Subcutaneous abdominal adipose tissue (tissue), 5 donors: ENCODE measurements at regions not wholly inside any gene's neighbourhood (a gene's known extent, or its start where the extent isn't known, plus 50 kb on each side); places are given as distances from the start of the nearest gene placed in this dataset.

ENCODE experiments used
- H3K27ac ChIP-seq: one replicate; pipeline ENCODE4 v1.7.0; 2013; ENCODE audit warnings: low read depth, mild to moderate bottlenecking, inconsistent platforms, low read length, moderate library complexity
- H3K27me3 ChIP-seq, 5 donors: one replicate each; pipeline ENCODE4 v1.7.0; 2013; ENCODE audit warnings: low read length in 5 of 5, inconsistent platforms in 1 of 5; ENCODE audit not compliant: control insufficient read depth in 5 of 5, insufficient read depth in 4 of 5
- H3K36me3 ChIP-seq, 5 donors: one replicate each; pipeline ENCODE4 v1.7.0; 2013; ENCODE audit warnings: low read length in 5 of 5; ENCODE audit not compliant: control insufficient read depth in 5 of 5, insufficient read depth in 5 of 5
- H3K4me1 ChIP-seq, 5 donors: one replicate each; pipeline ENCODE4 v1.7.0; 2013; ENCODE audit warnings: low read length in 5 of 5, mild to moderate bottlenecking in 3 of 5, moderate library complexity in 1 of 5; ENCODE audit not compliant: control insufficient read depth in 5 of 5, insufficient read depth in 5 of 5
- H3K4me3 ChIP-seq, 5 donors: one replicate each; pipeline ENCODE4 v1.7.0; 2013; ENCODE audit warnings: low read length in 5 of 5, low read depth in 1 of 5
- H3K9ac ChIP-seq, 5 donors: one replicate each; pipeline ENCODE4 v1.7.0; 2013; ENCODE audit warnings: low read length in 5 of 5, mild to moderate bottlenecking in 4 of 5, moderate library complexity in 3 of 5
- H3K9me3 ChIP-seq, 5 donors: one replicate each; pipeline ENCODE4 v1.7.0; 2013; ENCODE audit warnings: low read length in 5 of 5; ENCODE audit not compliant: control insufficient read depth in 5 of 5
- donor health status: healthy.
- donor health status: healthy.
- donor health status: healthy.
- donor health status: healthy.
- donor health status: healthy.

GRCh38 chr4:83889802-83890201 is 353.9 kb downstream of the GPAT3 start:
- Histone ChIP-seq H3K9ac (no peak overlapping the region), H3K9me3 (peaks cover 0 to 5% (median 0%) of the 10 kb centered on the region in 5 donors), H3K36me3 (no peaks in the 10 kb centered on the region), H3K27ac (no peak overlapping the region), H3K4me3 (no peak overlapping the region), H3K27me3 (no peaks in the 10 kb centered on the region), H3K4me1 (peaks cover 0 to 3% (median 0%) of the 10 kb centered on the region in 5 donors)

GRCh38 chr4:83885256-83886182 is 349.6 kb downstream of the GPAT3 start:
- Histone ChIP-seq H3K36me3 (no peaks in the 10 kb centered on the region), H3K9me3 (peaks cover 0 to 5% (median 0%) of the 10 kb centered on the region in 5 donors), H3K4me3 (no peak overlapping the region), H3K27ac (no peak overlapping the region), H3K27me3 (no peaks in the 10 kb centered on the region), H3K4me1 (peaks cover 0 to 13% (median 7%) of the 10 kb centered on the region in 5 donors), H3K9ac (no peak overlapping the region)

GRCh38 chr4:83876047-83876446 is 340.1 kb downstream of the GPAT3 start:
- peaks cover 0 to 16% (median 13%) of the 10 kb centered on the region in 5 donors for H3K4me1 ChIP-seq
- no peak overlapping the region for H3K9ac ChIP-seq
- H3K27ac ChIP-seq = no peak overlapping the region
- H3K36me3 ChIP-seq = no peaks in the 10 kb centered on the region
- no peaks in the 10 kb centered on the region for H3K27me3 ChIP-seq
- no peak overlapping the region for H3K4me3 ChIP-seq
- no peaks in the 10 kb centered on the region for H3K9me3 ChIP-seq

GRCh38 chr4:83875437-83875836 is 339.5 kb downstream of the GPAT3 start:
- Histone ChIP-seq H3K36me3 (no peaks in the 10 kb centered on the region), H3K4me3 (no peak overlapping the region), H3K27ac (no peak overlapping the region), H3K9me3 (no peaks in the 10 kb centered on the region), H3K27me3 (no peaks in the 10 kb centered on the region), H3K4me1 (peaks cover 0 to 9% (median 7%) of the 10 kb centered on the region in 5 donors), H3K9ac (no peak overlapping the region)

- no peaks in the 10 kb centered on the region for H3K36me3 ChIP-seq
- H3K4me3 ChIP-seq = no peak overlapping the region
- no peaks in the 10 kb centered on the region for H3K27me3 ChIP-seq
- H3K9me3 ChIP-seq = no peaks in the 10 kb centered on the region
- H3K4me1 ChIP-seq = peaks cover 0 to 4% (median 0%) of the 10 kb centered on the region in 5 donors
- H3K27ac ChIP-seq = no peak overlapping the region
- no peak overlapping the region for H3K9ac ChIP-seq
These were observed 338.1 kb downstream of the GPAT3 start for GRCh38 chr4:83873996-83874395.

- no peak overlapping the region for H3K9ac ChIP-seq
- H3K27me3 ChIP-seq = no peaks in the 10 kb centered on the region
- no peak overlapping the region for H3K27ac ChIP-seq
- H3K9me3 ChIP-seq = no peaks in the 10 kb centered on the region
- no peak overlapping the region for H3K4me3 ChIP-seq
- H3K36me3 ChIP-seq = no peaks in the 10 kb centered on the region
- peaks cover 0 to 4% (median 0%) of the 10 kb centered on the region in 5 donors for H3K4me1 ChIP-seq
These were observed 334.5 kb downstream of the GPAT3 start for GRCh38 chr4:83870328-83870950.

GRCh38 chr4:83866834-83867621 is 331.1 kb downstream of the GPAT3 start:
- H3K4me1 ChIP-seq = peaks cover 0 to 10% (median 4%) of the 10 kb centered on the region in 5 donors
- no peaks in the 10 kb centered on the region for H3K9me3 ChIP-seq
- H3K27ac ChIP-seq = no peak overlapping the region
- no peak overlapping the region for H3K4me3 ChIP-seq
- H3K27me3 ChIP-seq = no peaks in the 10 kb centered on the region
- no peaks in the 10 kb centered on the region for H3K36me3 ChIP-seq
- H3K9ac ChIP-seq = no peak overlapping the region

GRCh38 chr4:83865417-83866150 is 329.7 kb downstream of the GPAT3 start:
- no peak overlapping the region for H3K4me3 ChIP-seq
- H3K4me1 ChIP-seq = peaks cover 0 to 10% (median 4%) of the 10 kb centered on the region in 5 donors
- no peaks in the 10 kb centered on the region for H3K27me3 ChIP-seq
- H3K27ac ChIP-seq = no peak overlapping the region
- H3K9me3 ChIP-seq = no peaks in the 10 kb centered on the region
- H3K36me3 ChIP-seq = no peaks in the 10 kb centered on the region
- no peak overlapping the region for H3K9ac ChIP-seq

GRCh38 chr4:83864097-83864817 is 328.3 kb downstream of the GPAT3 start:
- peaks cover 0 to 10% (median 4%) of the 10 kb centered on the region in 5 donors for H3K4me1 ChIP-seq
- no peaks in the 10 kb centered on the region for H3K9me3 ChIP-seq
- no peak overlapping the region for H3K27ac ChIP-seq
- no peak overlapping the region for H3K9ac ChIP-seq
- H3K36me3 ChIP-seq = no peaks in the 10 kb centered on the region
- no peak overlapping the region for H3K4me3 ChIP-seq
- no peaks in the 10 kb centered on the region for H3K27me3 ChIP-seq
